ENCODE measurements at regions not wholly inside any gene's neighbourhood (a gene's known extent, or its start where the extent isn't known, plus 50 kb on each side); places are given as distances from the start of the nearest gene placed in this dataset.

DNA sequence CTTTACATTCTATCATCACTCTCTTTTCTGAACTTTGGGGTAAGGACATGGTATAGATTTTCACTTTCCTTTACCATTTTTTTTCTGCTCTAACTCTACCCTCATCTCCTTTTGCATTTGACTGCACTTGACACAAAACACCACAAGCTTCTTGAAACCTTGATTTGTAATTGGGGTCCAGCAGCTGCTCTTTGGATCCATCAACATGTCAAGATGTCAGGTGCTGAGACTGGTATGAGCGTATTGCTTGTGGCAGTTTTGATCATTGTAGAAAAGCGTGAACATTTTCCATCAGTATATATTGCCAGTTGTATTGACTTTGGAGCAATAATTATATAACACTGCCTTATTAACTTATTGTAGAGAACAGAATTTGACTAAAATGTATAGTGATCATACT is 838.6 kb downstream of the TRHDE start:
- no peak overlapping the region for H3K27ac ChIP-seq (ENCODE audit: low read depth, low read length, poor library complexity, severe bottlenecking)
- no peak overlapping the region for H3K4me3 ChIP-seq (ENCODE audit: low read depth, low read length, poor library complexity, severe bottlenecking)
- peaks cover 3% of the 10 kb centered on the region for H3K4me1 ChIP-seq (ENCODE audit: insufficient read depth, low read length, poor library complexity, severe bottlenecking)
- H3K9me3 ChIP-seq (ENCODE audit: low read depth, low read length, poor library complexity, severe bottlenecking): no peaks in the 10 kb centered on the region
- H3K36me3 ChIP-seq (ENCODE audit: insufficient read depth, low read length, poor library complexity, severe bottlenecking): no peaks in the 10 kb centered on the region
- BruUV-seq (replicated peaks): no TSS peak
- intact Hi-C loops (cut with micrococcal nuclease; ENCODE audit: unreplicated experiment): no loop called here
- no peak for DNase-seq (ENCODE audit: low spot score)
- ChIA-PET POLR2A (ENCODE audit: low non-redundant PET) (no interaction called here), CTCF (no interaction called here)
- TF ChIP-seq, protein P1, sequence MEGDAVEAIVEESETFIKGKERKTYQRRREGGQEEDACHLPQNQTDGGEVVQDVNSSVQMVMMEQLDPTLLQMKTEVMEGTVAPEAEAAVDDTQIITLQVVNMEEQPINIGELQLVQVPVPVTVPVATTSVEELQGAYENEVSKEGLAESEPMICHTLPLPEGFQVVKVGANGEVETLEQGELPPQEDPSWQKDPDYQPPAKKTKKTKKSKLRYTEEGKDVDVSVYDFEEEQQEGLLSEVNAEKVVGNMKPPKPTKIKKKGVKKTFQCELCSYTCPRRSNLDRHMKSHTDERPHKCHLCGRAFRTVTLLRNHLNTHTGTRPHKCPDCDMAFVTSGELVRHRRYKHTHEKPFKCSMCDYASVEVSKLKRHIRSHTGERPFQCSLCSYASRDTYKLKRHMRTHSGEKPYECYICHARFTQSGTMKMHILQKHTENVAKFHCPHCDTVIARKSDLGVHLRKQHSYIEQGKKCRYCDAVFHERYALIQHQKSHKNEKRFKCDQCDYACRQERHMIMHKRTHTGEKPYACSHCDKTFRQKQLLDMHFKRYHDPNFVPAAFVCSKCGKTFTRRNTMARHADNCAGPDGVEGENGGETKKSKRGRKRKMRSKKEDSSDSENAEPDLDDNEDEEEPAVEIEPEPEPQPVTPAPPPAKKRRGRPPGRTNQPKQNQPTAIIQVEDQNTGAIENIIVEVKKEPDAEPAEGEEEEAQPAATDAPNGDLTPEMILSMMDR (conservative IDR thresholded peaks at IDR 0.05; ENCODE audit: low read depth, low read length): no peak
- no peak for TF ChIP-seq EZH2 (IDR thresholded peaks at IDR 0.05; ENCODE audit: borderline replicate concordance, low read depth, low read length, poor library complexity, severe bottlenecking)
- no peaks in the 10 kb centered on the region for H3K27me3 ChIP-seq (replicated peaks; ENCODE audit: insufficient read depth, low read depth, low read length, poor library complexity)

DNA sequence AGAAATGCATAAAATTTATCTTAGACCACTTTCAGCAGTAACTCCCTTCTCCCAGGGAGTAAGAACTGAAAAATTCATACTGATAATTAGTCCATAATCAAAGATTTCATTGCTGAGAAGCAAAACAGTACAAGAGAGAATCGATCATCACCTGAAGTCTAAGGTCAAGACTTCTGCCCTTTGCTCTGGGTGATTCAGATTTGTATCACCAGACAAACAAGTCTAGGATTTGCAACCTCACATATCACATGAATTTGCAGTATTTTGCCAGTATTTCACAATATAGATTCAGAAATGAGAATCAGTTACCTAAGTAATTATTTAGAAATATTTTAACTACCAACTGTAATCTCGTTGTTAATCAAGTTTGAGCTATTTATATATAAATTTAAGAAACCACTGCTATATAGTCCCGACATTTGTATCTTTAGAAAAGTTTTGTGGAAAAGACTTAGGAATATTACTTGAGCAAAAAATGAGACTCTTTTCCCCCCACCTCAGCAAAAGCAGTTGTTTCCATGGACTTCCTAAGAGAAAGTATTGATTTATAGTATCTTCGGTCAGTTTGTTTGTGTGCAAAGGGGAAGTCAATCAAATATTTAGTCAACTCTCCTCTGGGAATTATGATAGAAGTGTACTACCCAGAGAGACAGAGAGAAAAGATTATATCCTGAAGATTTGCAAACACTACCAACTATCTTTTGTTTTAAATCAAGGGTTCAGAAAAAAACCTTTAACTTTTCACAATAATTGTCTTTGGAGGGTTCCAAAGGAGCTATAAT is 840.1 kb downstream of the TRHDE start:
- intact Hi-C loops (cut with micrococcal nuclease; ENCODE audit: unreplicated experiment): no loop called here
- H3K27me3 ChIP-seq (replicated peaks; ENCODE audit: insufficient read depth, low read depth, low read length, poor library complexity): no peaks in the 10 kb centered on the region
- CTCF ChIA-PET: no interaction called here
- H3K27ac ChIP-seq (ENCODE audit: low read depth, low read length, poor library complexity, severe bottlenecking): no peak overlapping the region
- H3K4me1 ChIP-seq (ENCODE audit: insufficient read depth, low read length, poor library complexity, severe bottlenecking): peaks cover 5% of the 10 kb centered on the region
- TF ChIP-seq EZH2 (IDR thresholded peaks at IDR 0.05; ENCODE audit: borderline replicate concordance, low read depth, low read length, poor library complexity, severe bottlenecking): no peak
- TF ChIP-seq, protein P1 (conservative IDR thresholded peaks at IDR 0.05; ENCODE audit: low read depth, low read length): no peak
- POLR2A ChIA-PET (ENCODE audit: low non-redundant PET): no interaction called here
- no peak overlapping the region for H3K4me3 ChIP-seq (ENCODE audit: low read depth, low read length, poor library complexity, severe bottlenecking)
- no peak for DNase-seq (ENCODE audit: low spot score)
- H3K36me3 ChIP-seq (ENCODE audit: insufficient read depth, low read length, poor library complexity, severe bottlenecking): no peaks in the 10 kb centered on the region
- H3K9me3 ChIP-seq (ENCODE audit: low read depth, low read length, poor library complexity, severe bottlenecking): no peaks in the 10 kb centered on the region
- BruUV-seq (replicated peaks): no TSS peak

DNA sequence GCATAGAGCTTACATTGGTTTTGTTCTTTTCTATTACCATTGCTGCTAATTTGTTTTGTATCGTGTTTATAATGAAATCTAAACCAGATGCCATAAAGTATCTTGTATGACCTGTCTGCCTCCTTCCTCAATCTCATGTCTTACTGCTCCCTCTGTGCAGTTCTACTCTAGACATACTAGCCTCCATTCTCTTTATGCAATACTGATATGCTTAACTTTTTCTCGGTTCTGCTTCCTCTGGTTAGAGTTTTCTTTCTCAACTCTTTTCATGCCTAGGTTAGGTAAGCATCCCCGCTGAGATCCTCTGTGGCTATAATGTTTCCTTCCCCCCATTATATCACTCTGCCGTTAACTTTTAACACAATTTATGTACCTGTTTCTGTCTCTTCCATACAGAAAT is 852.3 kb downstream of the TRHDE start:
- Histone ChIP-seq H3K4me1 (ENCODE audit: insufficient read depth, low read length, poor library complexity, severe bottlenecking) (peaks cover 20% of the 10 kb centered on the region), H3K27ac (ENCODE audit: low read depth, low read length, poor library complexity, severe bottlenecking) (no peak overlapping the region), H3K9me3 (ENCODE audit: low read depth, low read length, poor library complexity, severe bottlenecking) (no peaks in the 10 kb centered on the region), H3K36me3 (ENCODE audit: insufficient read depth, low read length, poor library complexity, severe bottlenecking) (no peaks in the 10 kb centered on the region), H3K4me3 (ENCODE audit: low read depth, low read length, poor library complexity, severe bottlenecking) (no peak overlapping the region), H3K27me3 (replicated peaks; ENCODE audit: insufficient read depth, low read depth, low read length, poor library complexity) (no peaks in the 10 kb centered on the region)
- CTCF ChIA-PET: no interaction called here
- no TSS peak for BruUV-seq (replicated peaks)
- TF ChIP-seq EZH2 (IDR thresholded peaks at IDR 0.05; ENCODE audit: borderline replicate concordance, low read depth, low read length, poor library complexity, severe bottlenecking): no peak
- TF ChIP-seq, protein P1 (conservative IDR thresholded peaks at IDR 0.05; ENCODE audit: low read depth, low read length): no peak
- POLR2A ChIA-PET (ENCODE audit: low non-redundant PET): no interaction called here
- intact Hi-C loops (cut with micrococcal nuclease; ENCODE audit: unreplicated experiment): no loop called here
- no peak for DNase-seq (ENCODE audit: low spot score)

All from A673 (cell line).